ENCODE measurements at regions not wholly inside any gene's neighbourhood (a gene's known extent, or its start where the extent isn't known, plus 50 kb on each side); places are given as distances from the start of the nearest gene placed in this dataset.
A peak's percentile ranks its signal among the peaks of the same experiment; 100 is the strongest.

DNA sequence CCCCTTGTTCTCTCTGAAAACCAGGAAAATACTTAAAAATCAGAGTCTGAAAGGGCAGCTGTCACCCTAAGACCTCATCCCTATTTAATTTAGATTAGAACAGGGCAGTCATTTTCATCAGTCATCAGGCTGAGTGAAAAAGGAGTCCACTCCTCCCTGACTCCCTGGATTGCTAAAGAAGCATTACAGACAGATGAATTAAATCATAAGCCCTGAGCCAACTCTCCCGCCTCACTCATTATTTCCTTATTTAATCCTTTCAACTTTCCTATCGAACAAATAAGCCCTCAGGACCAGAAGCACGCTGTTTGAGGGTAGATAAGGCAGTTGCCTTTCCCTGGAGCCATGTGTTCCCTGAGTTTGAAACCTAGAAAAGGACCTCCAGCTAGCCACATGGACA is 201.9 kb upstream of the ANKRD55 start:
- Histone ChIP-seq H3K36me3 (ENCODE audit: control insufficient read depth in 3 of 3, insufficient read depth in 3 of 3, low read length in 3 of 3) (no peaks in the 10 kb centered on the region), H3K4me1 (ENCODE audit: control insufficient read depth in 3 of 3, insufficient read depth in 3 of 3, low read length in 3 of 3) (no peaks in the 10 kb centered on the region), H3K27me3 (ENCODE audit: control insufficient read depth in 3 of 3, insufficient read depth in 3 of 3, low read length in 3 of 3) (no peaks in the 10 kb centered on the region), H3K9me3 (ENCODE audit: control insufficient read depth in 3 of 3, low read length in 3 of 3) (no peaks in the 10 kb centered on the region), H3K27ac (ENCODE audit: low read depth, low read length) (no peak overlapping the region), H3K4me3 (ENCODE audit: low read length in 3 of 3) (no peak overlapping the region), H3K9ac (ENCODE audit: low read depth in 1 of 3, low read length in 3 of 3) (no peak overlapping the region)

DNA sequence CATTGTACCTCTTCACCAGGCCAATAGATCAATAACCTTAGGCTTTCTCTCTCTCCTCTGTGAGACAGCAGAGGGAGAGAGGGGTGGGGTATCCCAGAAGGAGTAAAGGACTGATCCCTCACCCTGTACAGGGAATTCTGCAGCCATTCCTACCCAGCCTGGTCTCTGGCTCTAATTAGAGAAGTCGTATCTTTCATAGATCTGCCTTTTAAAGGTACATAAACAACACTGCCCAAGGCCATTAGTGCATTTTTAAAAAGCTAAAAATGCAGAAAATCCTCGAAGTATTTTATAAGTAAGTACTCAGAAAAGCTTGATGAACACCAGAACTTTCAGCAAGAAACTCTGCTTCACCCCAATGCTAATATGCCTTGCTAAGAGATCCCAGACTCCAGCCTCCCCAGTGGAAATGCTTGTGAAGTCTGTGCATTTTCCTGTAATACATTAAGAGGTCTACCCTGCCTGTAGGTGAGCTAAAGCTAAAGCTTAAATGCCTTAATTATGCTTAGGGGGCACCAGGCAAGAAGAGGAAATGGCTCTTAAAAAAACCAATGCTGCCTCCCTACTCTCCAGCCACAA is 200.0 kb upstream of the ANKRD55 start:
- no peak overlapping the region for H3K27ac ChIP-seq (ENCODE audit: low read depth, low read length)
- H3K4me3 ChIP-seq (ENCODE audit: low read length in 3 of 3), result no peak overlapping the region
- no peaks in the 10 kb centered on the region for H3K27me3 ChIP-seq (ENCODE audit: control insufficient read depth in 3 of 3, insufficient read depth in 3 of 3, low read length in 3 of 3)
- peaks cover 0 to 3% (median 0%) of the 10 kb centered on the region in 3 donors for H3K4me1 ChIP-seq (ENCODE audit: control insufficient read depth in 3 of 3, insufficient read depth in 3 of 3, low read length in 3 of 3)
- H3K9me3 ChIP-seq (ENCODE audit: control insufficient read depth in 3 of 3, low read length in 3 of 3), result no peaks in the 10 kb centered on the region
- H3K9ac ChIP-seq (ENCODE audit: low read depth in 1 of 3, low read length in 3 of 3), result no peak overlapping the region
- no peaks in the 10 kb centered on the region for H3K36me3 ChIP-seq (ENCODE audit: control insufficient read depth in 3 of 3, insufficient read depth in 3 of 3, low read length in 3 of 3)

DNA sequence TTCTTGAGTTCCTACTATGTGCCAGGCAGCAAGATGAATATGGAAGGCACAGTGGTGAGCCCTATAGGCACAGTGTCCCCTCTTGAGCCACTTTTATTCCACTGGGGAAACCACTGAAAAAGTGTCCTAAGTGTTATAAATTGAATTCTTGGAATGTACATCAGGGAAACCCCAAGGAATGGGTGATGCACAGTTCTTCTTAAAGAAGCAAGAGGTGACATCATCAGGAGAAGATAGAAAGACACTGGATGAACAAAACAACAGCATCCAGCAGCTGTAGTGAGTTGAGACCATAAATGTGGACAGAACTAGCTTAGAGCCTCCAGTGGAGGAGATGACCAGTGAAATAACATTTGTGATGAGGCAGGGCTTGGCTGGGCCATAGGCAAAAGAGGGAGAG is 199.2 kb upstream of the ANKRD55 start:
- Histone ChIP-seq H3K9ac (ENCODE audit: low read depth in 1 of 3, low read length in 3 of 3) (no peak overlapping the region), H3K4me1 (ENCODE audit: control insufficient read depth in 3 of 3, insufficient read depth in 3 of 3, low read length in 3 of 3) (peaks cover 0 to 3% (median 0%) of the 10 kb centered on the region in 3 donors), H3K9me3 (ENCODE audit: control insufficient read depth in 3 of 3, low read length in 3 of 3) (no peaks in the 10 kb centered on the region), H3K27ac (ENCODE audit: low read depth, low read length) (no peak overlapping the region), H3K4me3 (ENCODE audit: low read length in 3 of 3) (no peak overlapping the region), H3K36me3 (ENCODE audit: control insufficient read depth in 3 of 3, insufficient read depth in 3 of 3, low read length in 3 of 3) (no peaks in the 10 kb centered on the region), H3K27me3 (ENCODE audit: control insufficient read depth in 3 of 3, insufficient read depth in 3 of 3, low read length in 3 of 3) (no peaks in the 10 kb centered on the region)

- Histone ChIP-seq H3K4me3 (ENCODE audit: low read length in 3 of 3) (no peak overlapping the region), H3K27me3 (ENCODE audit: control insufficient read depth in 3 of 3, insufficient read depth in 3 of 3, low read length in 3 of 3) (no peaks in the 10 kb centered on the region), H3K4me1 (ENCODE audit: control insufficient read depth in 3 of 3, insufficient read depth in 3 of 3, low read length in 3 of 3) (peaks cover 0 to 3% (median 0%) of the 10 kb centered on the region in 3 donors), H3K36me3 (ENCODE audit: control insufficient read depth in 3 of 3, insufficient read depth in 3 of 3, low read length in 3 of 3) (no peaks in the 10 kb centered on the region), H3K9me3 (ENCODE audit: control insufficient read depth in 3 of 3, low read length in 3 of 3) (no peaks in the 10 kb centered on the region), H3K27ac (ENCODE audit: low read depth, low read length) (no peak overlapping the region), H3K9ac (ENCODE audit: low read depth in 1 of 3, low read length in 3 of 3) (no peak overlapping the region)
These were observed 197.3 kb upstream of the ANKRD55 start for GRCh38 chr5:56430422-56430821.

GRCh38 chr5:56429110-56429561 is 196.0 kb upstream of the ANKRD55 start:
- peaks cover 0 to 3% (median 0%) of the 10 kb centered on the region in 3 donors for H3K4me1 ChIP-seq (ENCODE audit: control insufficient read depth in 3 of 3, insufficient read depth in 3 of 3, low read length in 3 of 3)
- H3K27me3 ChIP-seq (ENCODE audit: control insufficient read depth in 3 of 3, insufficient read depth in 3 of 3, low read length in 3 of 3), result no peaks in the 10 kb centered on the region
- H3K9me3 ChIP-seq (ENCODE audit: control insufficient read depth in 3 of 3, low read length in 3 of 3), result no peaks in the 10 kb centered on the region
- no peak overlapping the region for H3K9ac ChIP-seq (ENCODE audit: low read depth in 1 of 3, low read length in 3 of 3)
- no peak overlapping the region for H3K27ac ChIP-seq (ENCODE audit: low read depth, low read length)
- H3K4me3 ChIP-seq (ENCODE audit: low read length in 3 of 3), result peak overlapping the region in 1 of 3 donors; percentile 14
- H3K36me3 ChIP-seq (ENCODE audit: control insufficient read depth in 3 of 3, insufficient read depth in 3 of 3, low read length in 3 of 3), result no peaks in the 10 kb centered on the region

DNA sequence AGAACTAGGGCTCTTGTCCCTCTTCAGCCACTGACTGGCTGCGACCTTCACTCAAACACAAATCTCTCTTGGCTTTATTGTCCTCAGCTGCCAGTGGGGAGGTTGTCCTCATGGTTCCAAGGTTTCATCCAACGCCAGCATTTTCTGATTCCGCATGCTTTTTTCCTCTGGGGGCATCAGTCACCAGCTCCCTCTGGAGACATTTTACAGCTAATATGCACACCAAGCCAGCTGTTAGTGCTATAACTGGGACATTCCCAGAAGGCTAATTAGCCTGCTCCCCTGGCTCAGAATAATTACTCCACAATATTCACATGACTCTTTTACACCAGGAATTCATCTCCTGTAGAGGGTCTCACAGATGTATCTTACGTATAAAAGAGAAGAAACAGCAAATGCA is 193.6 kb upstream of the ANKRD55 start:
- H3K9ac ChIP-seq (ENCODE audit: low read depth in 1 of 3, low read length in 3 of 3), result no peak overlapping the region
- no peaks in the 10 kb centered on the region for H3K36me3 ChIP-seq (ENCODE audit: control insufficient read depth in 3 of 3, insufficient read depth in 3 of 3, low read length in 3 of 3)
- no peaks in the 10 kb centered on the region for H3K27me3 ChIP-seq (ENCODE audit: control insufficient read depth in 3 of 3, insufficient read depth in 3 of 3, low read length in 3 of 3)
- peaks cover 0 to 3% (median 0%) of the 10 kb centered on the region in 3 donors for H3K4me1 ChIP-seq (ENCODE audit: control insufficient read depth in 3 of 3, insufficient read depth in 3 of 3, low read length in 3 of 3)
- no peak overlapping the region for H3K4me3 ChIP-seq (ENCODE audit: low read length in 3 of 3)
- H3K27ac ChIP-seq (ENCODE audit: low read depth, low read length), result no peak overlapping the region
- H3K9me3 ChIP-seq (ENCODE audit: control insufficient read depth in 3 of 3, low read length in 3 of 3), result no peaks in the 10 kb centered on the region

- Histone ChIP-seq H3K27ac (ENCODE audit: low read depth, low read length) (no peak overlapping the region), H3K9ac (ENCODE audit: low read depth in 1 of 3, low read length in 3 of 3) (no peak overlapping the region), H3K36me3 (ENCODE audit: control insufficient read depth in 3 of 3, insufficient read depth in 3 of 3, low read length in 3 of 3) (no peaks in the 10 kb centered on the region), H3K27me3 (ENCODE audit: control insufficient read depth in 3 of 3, insufficient read depth in 3 of 3, low read length in 3 of 3) (no peaks in the 10 kb centered on the region), H3K4me3 (ENCODE audit: low read length in 3 of 3) (no peak overlapping the region), H3K4me1 (ENCODE audit: control insufficient read depth in 3 of 3, insufficient read depth in 3 of 3, low read length in 3 of 3) (no peaks in the 10 kb centered on the region), H3K9me3 (ENCODE audit: control insufficient read depth in 3 of 3, low read length in 3 of 3) (peaks cover 0 to 2% (median 0%) of the 10 kb centered on the region in 3 donors)
These were observed 189.1 kb upstream of the ANKRD55 start for GRCh38 chr5:56422076-56422762.

GRCh38 chr5:56421246-56422075 is 188.3 kb upstream of the ANKRD55 start:
- no peaks in the 10 kb centered on the region for H3K36me3 ChIP-seq (ENCODE audit: control insufficient read depth in 3 of 3, insufficient read depth in 3 of 3, low read length in 3 of 3)
- peaks cover 0 to 2% (median 0%) of the 10 kb centered on the region in 3 donors for H3K9me3 ChIP-seq (ENCODE audit: control insufficient read depth in 3 of 3, low read length in 3 of 3)
- H3K4me1 ChIP-seq (ENCODE audit: control insufficient read depth in 3 of 3, insufficient read depth in 3 of 3, low read length in 3 of 3), result no peaks in the 10 kb centered on the region
- no peak overlapping the region for H3K27ac ChIP-seq (ENCODE audit: low read depth, low read length)
- H3K27me3 ChIP-seq (ENCODE audit: control insufficient read depth in 3 of 3, insufficient read depth in 3 of 3, low read length in 3 of 3), result no peaks in the 10 kb centered on the region
- H3K9ac ChIP-seq (ENCODE audit: low read depth in 1 of 3, low read length in 3 of 3), result no peak overlapping the region
- H3K4me3 ChIP-seq (ENCODE audit: low read length in 3 of 3), result no peak overlapping the region

GRCh38 chr5:56420323-56420722 is 187.2 kb upstream of the ANKRD55 start:
- Histone ChIP-seq H3K9me3 (ENCODE audit: control insufficient read depth in 3 of 3, low read length in 3 of 3) (peaks cover 0 to 2% (median 0%) of the 10 kb centered on the region in 3 donors), H3K4me3 (ENCODE audit: low read length in 3 of 3) (no peak overlapping the region), H3K27me3 (ENCODE audit: control insufficient read depth in 3 of 3, insufficient read depth in 3 of 3, low read length in 3 of 3) (no peaks in the 10 kb centered on the region), H3K4me1 (ENCODE audit: control insufficient read depth in 3 of 3, insufficient read depth in 3 of 3, low read length in 3 of 3) (peaks cover 0 to 2% (median 0%) of the 10 kb centered on the region in 3 donors), H3K9ac (ENCODE audit: low read depth in 1 of 3, low read length in 3 of 3) (no peak overlapping the region), H3K36me3 (ENCODE audit: control insufficient read depth in 3 of 3, insufficient read depth in 3 of 3, low read length in 3 of 3) (no peaks in the 10 kb centered on the region), H3K27ac (ENCODE audit: low read depth, low read length) (no peak overlapping the region)

GRCh38 chr5:56419667-56420066 is 186.5 kb upstream of the ANKRD55 start:
- H3K9me3 ChIP-seq (ENCODE audit: control insufficient read depth in 3 of 3, low read length in 3 of 3), result peaks cover 0 to 2% (median 0%) of the 10 kb centered on the region in 3 donors
- no peaks in the 10 kb centered on the region for H3K27me3 ChIP-seq (ENCODE audit: control insufficient read depth in 3 of 3, insufficient read depth in 3 of 3, low read length in 3 of 3)
- no peak overlapping the region for H3K4me3 ChIP-seq (ENCODE audit: low read length in 3 of 3)
- H3K36me3 ChIP-seq (ENCODE audit: control insufficient read depth in 3 of 3, insufficient read depth in 3 of 3, low read length in 3 of 3), result no peaks in the 10 kb centered on the region
- H3K4me1 ChIP-seq (ENCODE audit: control insufficient read depth in 3 of 3, insufficient read depth in 3 of 3, low read length in 3 of 3), result peaks cover 0 to 2% (median 0%) of the 10 kb centered on the region in 3 donors
- no peak overlapping the region for H3K9ac ChIP-seq (ENCODE audit: low read depth in 1 of 3, low read length in 3 of 3)
- no peak overlapping the region for H3K27ac ChIP-seq (ENCODE audit: low read depth, low read length)
